WERI-Rb-1 (cell line): ENCODE measurements at regions not wholly inside any gene's neighbourhood (a gene's known extent, or its start where the extent isn't known, plus 50 kb on each side); places are given as distances from the start of the nearest gene placed in this dataset.
"Not testable (repeated sequence)": the region's sequence is repeated elsewhere in the genome, so short reads cannot be mapped to it uniquely, and the experiment has no call there.

Experiments used
- DNase-seq: peaks from one replicate; pipeline ENCODE4 v3.0.0-alpha.2; 2020
- H3K27ac ChIP-seq: fragments of 250-450 bp; sonication (Bioruptor Pico); 2 replicates; pipeline ENCODE4 v1.5.1; 2020; ENCODE audit warnings: mild to moderate bottlenecking, moderate library complexity
- H3K27me3 ChIP-seq: fragments of 250-450 bp; sonication (Bioruptor Pico); 2 replicates; pipeline ENCODE4 v1.5.1; 2021; ENCODE audit warnings: mild to moderate bottlenecking, low read depth, moderate library complexity; ENCODE audit not compliant: insufficient read depth, severe bottlenecking
- H3K36me3 ChIP-seq: fragments of 250-450 bp; sonication (Bioruptor Pico); 2 replicates; pipeline ENCODE4 v1.5.1; 2020; ENCODE audit warnings: mild to moderate bottlenecking, moderate library complexity
- H3K4me3 ChIP-seq: 2 replicates; pipeline ENCODE4 v1.5.1; 2011; ENCODE audit warnings: low read depth, mild to moderate bottlenecking, control low read depth, low read length
- H3K9me3 ChIP-seq: fragments of 250-450 bp; sonication (Bioruptor Pico); 2 replicates; pipeline ENCODE4 v1.5.1; 2021; ENCODE audit warnings: mild to moderate bottlenecking, moderate library complexity; ENCODE audit not compliant: severe bottlenecking
- CTCF ChIP-seq: IDR thresholded peaks from 2 replicates; pipeline ENCODE4 v1.5.1; 2011; ENCODE audit warnings: low read depth, mild to moderate bottlenecking, control low read depth, inconsistent platforms, low read length

- no peak for DNase-seq
- Histone ChIP-seq H3K27me3 (peaks cover 7% of the 10 kb centered on the region), H3K9me3 (no peaks in the 10 kb centered on the region)
Measured at GRCh38 chr5:42168091-42168670, 243.1 kb downstream of the FBXO4 start.

GRCh38 chr5:42176118-42176517 lies 247.1 kb upstream of the GHR start:
- peaks cover 24% of the 10 kb centered on the region for H3K27me3 ChIP-seq
- DNase-seq, H3K4me3 ChIP-seq, H3K36me3 ChIP-seq, H3K9me3 ChIP-seq, H3K27ac ChIP-seq: not testable (repeated sequence)

More at GRCh38 chr5:42168091-42168670, 243.1 kb downstream of the FBXO4 start:
- Histone ChIP-seq H3K27ac (no peak overlapping the region), H3K36me3 (no peaks in the 10 kb centered on the region), H3K4me3 (no peak overlapping the region)
- no peak for TF ChIP-seq CTCF

DNA sequence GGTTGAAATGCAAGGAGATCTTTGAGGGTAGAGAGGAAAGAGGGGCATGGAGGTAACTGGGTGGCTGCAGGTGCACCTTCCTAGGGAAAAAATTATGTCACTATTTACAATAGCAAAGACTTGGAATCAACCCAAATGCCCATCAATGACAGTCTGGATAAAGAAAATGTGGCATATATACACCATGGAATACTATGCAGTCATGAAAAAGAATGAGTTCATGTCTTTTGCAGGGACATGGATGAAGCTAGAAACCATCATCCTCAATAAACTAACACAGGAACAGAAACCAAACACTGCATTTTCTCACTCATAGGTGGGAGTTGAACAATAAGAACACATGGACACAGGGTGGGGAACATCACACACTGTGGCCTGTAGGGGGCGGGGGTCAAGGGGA lies 243.4 kb upstream of the GHR start:
- H3K4me3 ChIP-seq, DNase-seq, H3K9me3 ChIP-seq, H3K36me3 ChIP-seq, H3K27ac ChIP-seq: not testable (repeated sequence)
- peaks cover 21% of the 10 kb centered on the region for H3K27me3 ChIP-seq

GRCh38 chr5:42216904-42217303 lies 206.3 kb upstream of the GHR start:
- Histone ChIP-seq H3K27me3 (peaks cover 41% of the 10 kb centered on the region), H3K27ac (no peak overlapping the region), H3K4me3 (no peak overlapping the region), H3K9me3 (no peaks in the 10 kb centered on the region), H3K36me3 (no peaks in the 10 kb centered on the region)
- no peak for DNase-seq
- no peak for TF ChIP-seq CTCF

GRCh38 chr5:42217791-42218190 lies 205.4 kb upstream of the GHR start:
- no peaks in the 10 kb centered on the region for H3K36me3 ChIP-seq
- H3K27ac ChIP-seq = no peak overlapping the region
- H3K4me3 ChIP-seq = no peak overlapping the region
- TF ChIP-seq CTCF = no peak
- peaks cover 46% of the 10 kb centered on the region for H3K27me3 ChIP-seq
- no peak for DNase-seq
- H3K9me3 ChIP-seq = no peaks in the 10 kb centered on the region

- Histone ChIP-seq H3K36me3 (no peaks in the 10 kb centered on the region), H3K9me3 (no peaks in the 10 kb centered on the region), H3K4me3 (no peak overlapping the region), H3K27me3 (peaks cover 29% of the 10 kb centered on the region), H3K27ac (no peak overlapping the region)
- DNase-seq = no peak
- no peak for TF ChIP-seq CTCF
Measured at GRCh38 chr5:42225009-42225408, 198.2 kb upstream of the GHR start.

- no peak for DNase-seq
- Histone ChIP-seq H3K4me3 (no peak overlapping the region), H3K9me3 (no peaks in the 10 kb centered on the region), H3K27me3 (peaks cover 32% of the 10 kb centered on the region), H3K36me3 (no peaks in the 10 kb centered on the region), H3K27ac (no peak overlapping the region)
- TF ChIP-seq CTCF = no peak
Measured at GRCh38 chr5:42228279-42228678, 195.0 kb upstream of the GHR start.
